Activated naive CD4-positive, alpha-beta T cell treated with anti-CD3 and anti-CD28 coated beads, Interleukin-2, amount 50 U/mL, for 72 hours (primary cell): ENCODE measurements at regions not wholly inside any gene's neighbourhood (a gene's known extent, or its start where the extent isn't known, plus 50 kb on each side); places are given as distances from the start of the nearest gene placed in this dataset.
"Not testable (repeated sequence)": the region's sequence is repeated elsewhere in the genome, so short reads cannot be mapped to it uniquely, and the experiment has no call there.

ENCODE experiments used
- ATAC-seq, 2 donors: fragments of 150-1000 bp; cut with Tn5 transposase; 2 replicates each; pipeline ENCODE4 v1.10.0; 2021; ENCODE audit warnings: mild to moderate bottlenecking in 2 of 2, moderate library complexity in 2 of 2
- DNase-seq, 2 donors: peaks; one replicate each; pipeline ENCODE4 v3.0.0; 2021 to 2022; ENCODE audit warnings: low spot score in 2 of 2
- H3K27ac Mint-ChIP-seq, 2 donors: one replicate each; pipeline ENCODE4 v1.8.0; 2022; ENCODE audit warnings: mild to moderate bottlenecking in 2 of 2, mixed read lengths in 2 of 2
- H3K36me3 Mint-ChIP-seq, 2 donors: one replicate each; pipeline ENCODE4 v1.8.0; 2022; ENCODE audit warnings: mixed read lengths in 2 of 2
- H3K9me3 Mint-ChIP-seq, 2 donors: one replicate each; pipeline ENCODE4 v1.8.0; 2022; ENCODE audit warnings: mixed read lengths in 2 of 2

GRCh38 chr7:39810710-39811109 is 139.3 kb upstream of the CDK13 start:
- H3K36me3 Mint-ChIP-seq: no peaks in the 10 kb centered on the region
- DNase-seq: no peak

GRCh38 chr7:39811161-39811614 is 138.9 kb upstream of the CDK13 start:
- no peak overlapping the region for H3K27ac Mint-ChIP-seq
- DNase-seq (no peak), ATAC-seq (no peak)
- no peaks in the 10 kb centered on the region for H3K9me3 Mint-ChIP-seq
- no peaks in the 10 kb centered on the region for H3K36me3 Mint-ChIP-seq

More at GRCh38 chr7:39810710-39811109, 139.3 kb upstream of the CDK13 start:
- Mint-ChIP-seq H3K9me3 (no peaks in the 10 kb centered on the region), H3K27ac (no peak overlapping the region)
- ATAC-seq: no peak

GRCh38 chr7:39816462-39817060 is 133.5 kb upstream of the CDK13 start:
- ATAC-seq (no peak), DNase-seq (no peak)
- Mint-ChIP-seq H3K36me3 (no peaks in the 10 kb centered on the region), H3K27ac (no peak overlapping the region), H3K9me3 (no peaks in the 10 kb centered on the region)

GRCh38 chr7:39819514-39819913 is 130.5 kb upstream of the CDK13 start:
- no peak for DNase-seq
- Mint-ChIP-seq H3K9me3 (no peaks in the 10 kb centered on the region), H3K27ac (no peak overlapping the region), H3K36me3 (no peaks in the 10 kb centered on the region)
- no peak for ATAC-seq

GRCh38 chr7:39824456-39825200 is 125.4 kb upstream of the CDK13 start:
- no peak overlapping the region for H3K27ac Mint-ChIP-seq
- DNase-seq: no peak
- H3K9me3 Mint-ChIP-seq: no peaks in the 10 kb centered on the region

GRCh38 chr7:39825401-39825980 is 124.6 kb upstream of the CDK13 start:
- H3K36me3 Mint-ChIP-seq: no peaks in the 10 kb centered on the region
- H3K27ac Mint-ChIP-seq: no peak overlapping the region
- ATAC-seq (peak in 1 of 2 donors; percentile 26), DNase-seq (no peak)
- H3K9me3 Mint-ChIP-seq: no peaks in the 10 kb centered on the region

More at GRCh38 chr7:39824456-39825200, 125.4 kb upstream of the CDK13 start:
- no peak for ATAC-seq
- H3K36me3 Mint-ChIP-seq: no peaks in the 10 kb centered on the region

GRCh38 chr7:39826166-39826565 is 123.9 kb upstream of the CDK13 start:
- Mint-ChIP-seq H3K36me3 (no peaks in the 10 kb centered on the region), H3K9me3 (no peaks in the 10 kb centered on the region), H3K27ac (no peak overlapping the region)
- DNase-seq (no peak), ATAC-seq (no peak)

GRCh38 chr7:39827571-39827970 is 122.5 kb upstream of the CDK13 start:
- Mint-ChIP-seq H3K36me3 (no peaks in the 10 kb centered on the region), H3K9me3 (no peaks in the 10 kb centered on the region), H3K27ac (no peak overlapping the region)
- no peak for DNase-seq
- no peak for ATAC-seq

GRCh38 chr7:39829028-39829427 is 121.0 kb upstream of the CDK13 start:
- H3K9me3 Mint-ChIP-seq: no peaks in the 10 kb centered on the region

GRCh38 chr7:39832519-39833085 is 117.5 kb upstream of the CDK13 start:
- Mint-ChIP-seq H3K36me3 (no peaks in the 10 kb centered on the region), H3K9me3 (no peaks in the 10 kb centered on the region), H3K27ac (no peak overlapping the region)
- no peak for DNase-seq
- no peak for ATAC-seq

More at GRCh38 chr7:39829028-39829427, 121.0 kb upstream of the CDK13 start:
- no peaks in the 10 kb centered on the region for H3K36me3 Mint-ChIP-seq
- DNase-seq (no peak), ATAC-seq (no peak)
- H3K27ac Mint-ChIP-seq: no peak overlapping the region

GRCh38 chr7:39833180-39833799 is 116.8 kb upstream of the CDK13 start:
- H3K9me3 Mint-ChIP-seq, H3K36me3 Mint-ChIP-seq, H3K27ac Mint-ChIP-seq: not testable (repeated sequence)
- peak in 1 of 2 donors; percentile 59 for DNase-seq
- ATAC-seq: peak; percentile 66 to 95

- H3K36me3 Mint-ChIP-seq, ATAC-seq, DNase-seq, H3K27ac Mint-ChIP-seq, H3K9me3 Mint-ChIP-seq: not testable (repeated sequence)
These were observed 116.0 kb upstream of the CDK13 start for GRCh38 chr7:39833865-39834634.

- no peaks in the 10 kb centered on the region for H3K9me3 Mint-ChIP-seq
- DNase-seq: no peak
- no peaks in the 10 kb centered on the region for H3K36me3 Mint-ChIP-seq
- no peak overlapping the region for H3K27ac Mint-ChIP-seq
- no peak for ATAC-seq
These were observed 111.7 kb upstream of the CDK13 start for GRCh38 chr7:39838326-39838725.

GRCh38 chr7:39845006-39845405 is 105.0 kb upstream of the CDK13 start:
- Mint-ChIP-seq H3K9me3 (no peaks in the 10 kb centered on the region), H3K27ac (no peak overlapping the region), H3K36me3 (no peaks in the 10 kb centered on the region)
- no peak for ATAC-seq
- no peak for DNase-seq

- no peak for DNase-seq
- no peaks in the 10 kb centered on the region for H3K36me3 Mint-ChIP-seq
These were observed 102.8 kb upstream of the CDK13 start for GRCh38 chr7:39847227-39847626.

GRCh38 chr7:39851466-39852045 is 98.5 kb upstream of the CDK13 start:
- no peak for DNase-seq
- Mint-ChIP-seq H3K27ac (no peak overlapping the region), H3K36me3 (peaks cover 0 to 4% of the 10 kb centered on the region in 2 donors), H3K9me3 (no peaks in the 10 kb centered on the region)
- ATAC-seq: no peak

More at GRCh38 chr7:39847227-39847626, 102.8 kb upstream of the CDK13 start:
- no peak for ATAC-seq
- no peaks in the 10 kb centered on the region for H3K9me3 Mint-ChIP-seq
- H3K27ac Mint-ChIP-seq: no peak overlapping the region
